H1 (cell line): ENCODE measurements at regions not wholly inside any gene's neighbourhood (a gene's known extent, or its start where the extent isn't known, plus 50 kb on each side); places are given as distances from the start of the nearest gene placed in this dataset.

Source experiments
- CTCF ChIA-PET: fragments of 300-600 bp; sonication (Branson Sonifier 250); formaldehyde crosslinking; loops from one replicate; lab custom pipeline; 2021; ENCODE audit not compliant: partially characterized antibody; lab: Charles Lee
- POLR2A ChIA-PET: fragments of 300-600 bp; sonication (Branson Sonifier 250); formaldehyde crosslinking; loops from one replicate; lab custom pipeline; 2021; ENCODE audit warnings: inconsistent platforms; ENCODE audit not compliant: partially characterized antibody; lab: Charles Lee
- DNase-seq, 2 experiments: peaks; one replicate each; pipeline versions ENCODE4 v3.0.0 to v3.0.0-alpha.2; 2010 to 2022; ENCODE audit warnings: low spot score in 2 of 2, low read depth in 1 of 2, mixed read lengths in 1 of 2
- FAIRE-seq: peaks from 2 replicates; lab custom pipeline; 2011; peaks lifted over from hg19 to GRCh38; lab: Jason Lieb, UNC
- H2AFZ ChIP-seq: 2 replicates; pipeline ENCODE4 v1.8.1; 2012; ENCODE audit warnings: low read length, inconsistent platforms
- H2AK5ac ChIP-seq: 2 replicates; pipeline ENCODE4 v1.6.1; 2013; ENCODE audit warnings: low read depth, low read length
- H2BK120ac ChIP-seq: replicated peaks from 2 replicates; pipeline ENCODE3; 2013; ENCODE audit warnings: low read depth, low read length, inconsistent platforms
- H2BK12ac ChIP-seq: 2 replicates; pipeline ENCODE4 v1.6.1; 2013; ENCODE audit warnings: low read depth, low read length
- H2BK15ac ChIP-seq: 2 replicates; pipeline ENCODE4 v1.6.1; 2013; ENCODE audit warnings: low read length
- H2BK20ac ChIP-seq: 2 replicates; pipeline ENCODE4 v1.6.1; 2013; ENCODE audit warnings: low read length
- H2BK5ac ChIP-seq: 2 replicates; pipeline ENCODE4 v1.6.1; 2013; ENCODE audit warnings: low read depth, low read length
- H3K14ac ChIP-seq: 2 replicates; pipeline ENCODE4 v1.6.1; 2013; ENCODE audit warnings: inconsistent platforms; ENCODE audit not compliant: insufficient read length
- H3K18ac ChIP-seq: 2 replicates; pipeline ENCODE4 v1.6.1; 2013; ENCODE audit warnings: low read length; ENCODE audit errors: extremely low read depth
- H3K23ac ChIP-seq: 2 replicates; pipeline ENCODE4 v1.6.1; 2013; ENCODE audit warnings: inconsistent platforms; ENCODE audit not compliant: insufficient read length
- H3K23me2 ChIP-seq: 2 replicates; pipeline ENCODE4 v1.6.1; 2013; ENCODE audit warnings: low read depth, low read length
- H3K27ac ChIP-seq: 2 replicates; pipeline ENCODE4 v1.6.1; 2011; ENCODE audit warnings: low read depth, low read length, inconsistent platforms
- H3K27me3 ChIP-seq, 4 experiments: replicated peaks in 1 of 4; 1 replicate in 1 of 4; 2 replicates in 3 of 4; pipeline versions ENCODE4 v1.6.1 to v1.8.1; 2011 to 2013; ENCODE audit warnings: low read length in 3 of 4, mild to moderate bottlenecking in 3 of 4, inconsistent platforms in 2 of 4, mixed read lengths in 2 of 4, moderate library complexity in 1 of 4; ENCODE audit not compliant: control insufficient read depth in 3 of 4, insufficient read depth in 3 of 4; ENCODE audit errors: extremely low read depth in 1 of 4
- H3K36me3 ChIP-seq, 4 experiments: 2 replicates each; pipeline versions ENCODE4 v1.6.1 to v1.8.1; 2011 to 2013; ENCODE audit warnings: mild to moderate bottlenecking in 4 of 4, low read length in 3 of 4, moderate library complexity in 2 of 4, control low read depth in 1 of 4, inconsistent platforms in 1 of 4; ENCODE audit not compliant: insufficient read depth in 4 of 4, control insufficient read depth in 2 of 4
- H3K4ac ChIP-seq: replicated peaks from 2 replicates; pipeline ENCODE3; 2013; ENCODE audit warnings: low read length, low read depth, mixed read lengths, inconsistent platforms; ENCODE audit not compliant: insufficient read length
- H3K4me1 ChIP-seq, 4 experiments: replicated peaks in 1 of 4; 1 replicate in 1 of 4; 2 replicates in 3 of 4; pipeline versions ENCODE4 v1.6.1 to v1.8.1; 2011 to 2013; ENCODE audit warnings: low read length in 3 of 4, inconsistent platforms in 2 of 4, mixed read lengths in 1 of 4; ENCODE audit not compliant: insufficient read depth in 4 of 4, control insufficient read depth in 3 of 4
- H3K4me2 ChIP-seq, 2 experiments: 2 replicates each; pipeline versions ENCODE4 v1.6.1 to v1.8.1; 2011 to 2013; ENCODE audit warnings: low read depth in 2 of 2, low read length in 2 of 2, control low read depth in 1 of 2, inconsistent platforms in 1 of 2, mild to moderate bottlenecking in 1 of 2; ENCODE audit not compliant: insufficient read depth in 1 of 2
- H3K4me3 ChIP-seq, 4 experiments: fragments of 200-600, 300-600 bp in 1 of 4; sonication (generic), shearing (Covaris generic), sonication (Bioruptor Twin) in 1 of 4; 2 replicates each; pipeline versions ENCODE4 v1.5.1 to v1.8.1; 2011 to 2016; ENCODE audit warnings: low read length in 4 of 4, low read depth in 3 of 4, control low read depth in 2 of 4, inconsistent platforms in 2 of 4, mild to moderate bottlenecking in 2 of 4, mixed read lengths in 1 of 4, moderate library complexity in 1 of 4; ENCODE audit not compliant: insufficient read depth in 2 of 4; ENCODE audit errors: extremely low read depth in 1 of 4
- H3K56ac ChIP-seq: replicated peaks from 2 replicates; pipeline ENCODE3; 2013; ENCODE audit warnings: low read depth, mild to moderate bottlenecking, mixed read lengths, low read length, inconsistent platforms; ENCODE audit not compliant: insufficient read length
- H3K79me1 ChIP-seq: 2 replicates; pipeline ENCODE4 v1.6.1; 2013; ENCODE audit warnings: low read depth, low read length, control low read depth
- H3K79me2 ChIP-seq, 2 experiments: 2 replicates each; pipeline versions ENCODE4 v1.6.1 to v1.8.1; 2012 to 2013; ENCODE audit warnings: low read length in 2 of 2, mild to moderate bottlenecking in 2 of 2, inconsistent platforms in 1 of 2; ENCODE audit not compliant: insufficient read depth in 2 of 2, control insufficient read depth in 1 of 2
- H3K9ac ChIP-seq, 4 experiments: replicated peaks in 1 of 4; 1 replicate in 1 of 4; 2 replicates in 3 of 4; pipeline versions ENCODE4 v1.6.1 to v1.8.1; 2011 to 2013; ENCODE audit warnings: low read depth in 3 of 4, low read length in 3 of 4, control low read depth in 2 of 4, mild to moderate bottlenecking in 2 of 4, moderate library complexity in 2 of 4, inconsistent platforms in 1 of 4; ENCODE audit errors: extremely low read depth in 1 of 4
- H3K9me3 ChIP-seq, 2 experiments: 2 replicates each; pipeline versions ENCODE4 v1.6.1 to v1.8.1; 2012 to 2013; ENCODE audit warnings: mild to moderate bottlenecking in 2 of 2, moderate library complexity in 2 of 2, control low read depth in 1 of 2, inconsistent platforms in 1 of 2, low read depth in 1 of 2, low read length in 1 of 2, mixed read lengths in 1 of 2; ENCODE audit not compliant: insufficient read depth in 2 of 2
- H4K20me1 ChIP-seq, 2 experiments: replicated peaks in 1 of 2; 2 replicates each; pipeline versions ENCODE3 to v1.8.1; 2011 to 2013; ENCODE audit warnings: inconsistent platforms in 2 of 2, low read length in 2 of 2, mild to moderate bottlenecking in 1 of 2; ENCODE audit not compliant: insufficient read depth in 2 of 2, control insufficient read depth in 1 of 2
- H4K5ac ChIP-seq: 2 replicates; pipeline ENCODE4 v1.6.1; 2013; ENCODE audit warnings: low read length, low read depth, mixed read lengths, inconsistent platforms; ENCODE audit not compliant: insufficient read length
- H4K8ac ChIP-seq: 2 replicates; pipeline ENCODE4 v1.8.0; 2013; ENCODE audit warnings: mild to moderate bottlenecking, moderate library complexity, low read length, inconsistent platforms; ENCODE audit not compliant: insufficient read depth; ENCODE audit errors: extremely low read depth
- H4K91ac ChIP-seq: replicated peaks from 2 replicates; pipeline ENCODE3; 2013; ENCODE audit warnings: low read length, mixed read lengths, inconsistent platforms; ENCODE audit not compliant: insufficient read length
- BRCA1 ChIP-seq: IDR thresholded peaks from 2 replicates; pipeline ENCODE4 v1.6.1; 2012; ENCODE audit warnings: low read depth, low read length, improper control_type of control experiment
- CTBP2 ChIP-seq: IDR thresholded peaks from 2 replicates; pipeline ENCODE4 v1.7.0; 2011; ENCODE audit warnings: borderline replicate concordance, mild to moderate bottlenecking, moderate library complexity, mixed read lengths, low read length; ENCODE audit not compliant: insufficient read depth, insufficient read length
- EGR1 ChIP-seq: IDR thresholded peaks from 2 replicates; pipeline ENCODE4 v1.6.1; 2011; ENCODE audit warnings: low read depth, low read length, borderline replicate concordance
- HDAC2 ChIP-seq, 2 experiments: fragments of 300-600 bp in 1 of 2; sonication (generic) in 1 of 2; IDR thresholded peaks; 2 replicates each; pipeline ENCODE4 v1.6.1; 2011 to 2012; ENCODE audit warnings: low read depth in 2 of 2, low read length in 2 of 2, mild to moderate bottlenecking in 2 of 2, moderate library complexity in 2 of 2, borderline replicate concordance in 1 of 2, inconsistent platforms in 1 of 2
- KDM4A ChIP-seq: IDR thresholded peaks from one replicate; pipeline ENCODE4 v1.7.1; 2012; ENCODE audit warnings: low read depth, mild to moderate bottlenecking, moderate library complexity, low read length, inconsistent platforms; ENCODE audit not compliant: severe bottlenecking
- POLR2AphosphoS5 ChIP-seq: IDR thresholded peaks from 2 replicates; pipeline ENCODE4 v1.6.1; 2011; ENCODE audit warnings: low read depth, low read length
- RFX5 ChIP-seq: IDR thresholded peaks from 2 replicates; pipeline ENCODE4 v1.6.1; 2011; ENCODE audit warnings: low read depth, low read length, improper control_type of control experiment, borderline replicate concordance
- SP4 ChIP-seq: IDR thresholded peaks from 2 replicates; pipeline ENCODE4 v1.6.1; 2012; ENCODE audit warnings: low read length, inconsistent platforms
- WGBS, 2 experiments: shearing (Covaris generic) in 1 of 2; methylation state at CpG; one replicate each; pipeline versions ENCODE4 v1.1.6 to v1.1.7; 2013 to 2015; ENCODE audit warnings: low lambda C conversion rate in 2 of 2, mixed read lengths in 2 of 2, inconsistent platforms in 1 of 2, low coverage in 1 of 2, missing lambda C conversion rate in 1 of 2; ENCODE audit not compliant: insufficient replicate concordance in 2 of 2, insufficient coverage in 1 of 2, insufficient read length in 1 of 2; ENCODE audit errors: extremely low coverage in 1 of 2, missing lambda C conversion rate in 1 of 2; 5-methylcytosine and 5-hydroxymethylcytosine counted together
- TF ChIP-seq, protein P1 (sequence below): IDR thresholded peaks from 2 replicates; pipeline ENCODE4 v1.6.1; 2012; ENCODE audit warnings: inconsistent platforms

DNA sequence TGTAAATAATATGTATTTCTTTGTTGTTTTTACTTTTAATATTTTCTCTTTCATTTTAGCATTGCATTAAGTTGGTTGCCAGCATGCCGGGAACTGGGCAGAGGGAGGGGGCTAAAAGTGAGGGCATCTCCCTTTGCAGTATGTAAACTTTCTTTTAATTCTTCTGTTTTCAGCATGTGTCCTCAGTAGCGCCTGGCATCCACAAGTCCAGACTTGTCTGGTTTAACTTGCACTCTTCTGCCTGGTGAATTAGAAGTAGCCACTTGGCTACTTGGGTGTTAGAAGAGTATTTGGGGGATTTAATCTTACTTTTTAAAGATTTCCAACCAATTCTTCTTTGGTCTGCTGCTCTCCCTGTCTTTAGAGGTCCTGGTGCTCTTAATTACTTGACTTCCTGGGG is 117.2 kb upstream of the SCAF11 start:
- Histone ChIP-seq H4K20me1 (no peaks in the 10 kb centered on the region), H2BK12ac (no peak overlapping the region), H3K56ac (no peak overlapping the region), H2AK5ac (no peak overlapping the region), H3K4ac (no peak overlapping the region), H2BK5ac (no peak overlapping the region), H3K79me2 (no peaks in the 10 kb centered on the region), H2BK120ac (no peak overlapping the region), H3K4me1 (no peaks in the 10 kb centered on the region), H2AFZ (peak overlapping the region; percentile 55), H3K27me3 (no peaks in the 10 kb centered on the region), H3K18ac (no peak overlapping the region), H3K9ac (no peak overlapping the region), H3K36me3 (no peaks in the 10 kb centered on the region), H2BK20ac (no peak overlapping the region), H4K5ac (no peak overlapping the region), H3K4me3 (no peak overlapping the region), H3K23ac (no peak overlapping the region), H3K9me3 (no peaks in the 10 kb centered on the region; a peak in 1 of 4 replicates), H4K8ac (no peak overlapping the region), H3K27ac (no peak overlapping the region), H3K23me2 (no peaks in the 10 kb centered on the region), H2BK15ac (no peak overlapping the region)
- DNase-seq, result no peak
- POLR2A ChIA-PET, result no interaction called here
- no peak for TF ChIP-seq POLR2AphosphoS5
- TF ChIP-seq RFX5, result no peak
- no peak for TF ChIP-seq CTBP2
- no peak for TF ChIP-seq KDM4A
- TF ChIP-seq HDAC2 (IDR thresholded peaks at IDR 0.05; ENCODE audit: borderline replicate concordance in 1 of 2, low read depth in 2 of 2, low read length in 2 of 2), result no peak
- TF ChIP-seq, protein P1, sequence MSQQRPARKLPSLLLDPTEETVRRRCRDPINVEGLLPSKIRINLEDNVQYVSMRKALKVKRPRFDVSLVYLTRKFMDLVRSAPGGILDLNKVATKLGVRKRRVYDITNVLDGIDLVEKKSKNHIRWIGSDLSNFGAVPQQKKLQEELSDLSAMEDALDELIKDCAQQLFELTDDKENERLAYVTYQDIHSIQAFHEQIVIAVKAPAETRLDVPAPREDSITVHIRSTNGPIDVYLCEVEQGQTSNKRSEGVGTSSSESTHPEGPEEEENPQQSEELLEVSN, result no peak
- no peak for TF ChIP-seq BRCA1
- no peak for TF ChIP-seq EGR1
- no peak for TF ChIP-seq SP4
- TF ChIP-seq, all 59 proteins: peak for 0
- H3K4me2 ChIP-seq, result no peak overlapping the region
- H4K91ac ChIP-seq, result no peak overlapping the region
- 93% methylated on average over 2 of the region's 2 CpGs; no CpG with 5 or more reads in 1 of the 2 experiments for WGBS, 2 experiments
- no peak overlapping the region for H3K14ac ChIP-seq
- CTCF ChIA-PET, result no interaction called here
- FAIRE-seq, result no peak
- H3K79me1 ChIP-seq, result no peaks in the 10 kb centered on the region
